ENCODE measurements at regions not wholly inside any gene's neighbourhood (a gene's known extent, or its start where the extent isn't known, plus 50 kb on each side); places are given as distances from the start of the nearest gene placed in this dataset.

- no peak overlapping the region for H2AFZ ChIP-seq (ENCODE audit: control insufficient read depth, low read length)
- peak; percentile 99 for FAIRE-seq
- no peaks in the 10 kb centered on the region for H3K79me2 ChIP-seq (ENCODE audit: control insufficient read depth, insufficient read depth, low read length)
Measured at GRCh38 chr2:150133623-150134022, 353.8 kb downstream of the RND3 start.

GRCh38 chr2:150129921-150130575, 357.4 kb downstream of the RND3 start:
- Histone ChIP-seq H3K9me1 (ENCODE audit: control insufficient read depth, extremely low read depth, insufficient read depth, low read length) (no peaks in the 10 kb centered on the region), H3K9ac (ENCODE audit: control insufficient read depth, extremely low read depth, insufficient read depth, low read length) (no peak overlapping the region), H3K27me3 (ENCODE audit: control insufficient read depth, extremely low read depth, insufficient read depth, low read length) (no peaks in the 10 kb centered on the region), H4K20me1 (ENCODE audit: control insufficient read depth, extremely low read depth, insufficient read depth, low read length) (no peaks in the 10 kb centered on the region), H3K4me2 (ENCODE audit: control insufficient read depth, extremely low read depth, insufficient read depth, low read depth, low read length) (no peak overlapping the region), H3K9me3 (ENCODE audit: control insufficient read depth, low read depth, low read length) (no peaks in the 10 kb centered on the region), H2AFZ (ENCODE audit: control insufficient read depth, low read length) (no peak overlapping the region), H3K27ac (ENCODE audit: control insufficient read depth, insufficient read depth, low read length) (no peak overlapping the region), H3K79me2 (ENCODE audit: control insufficient read depth, insufficient read depth, low read length) (no peaks in the 10 kb centered on the region), H3K36me3 (ENCODE audit: control insufficient read depth in 2 of 2, extremely low read depth in 1 of 2, insufficient read depth in 2 of 2, low read length in 2 of 2) (no peaks in the 10 kb centered on the region), H3K4me1 (ENCODE audit: control insufficient read depth, extremely low read depth, insufficient read depth, low read length) (peaks cover 39% of the 10 kb centered on the region), H3K4me3 (ENCODE audit: control insufficient read depth in 2 of 3, extremely low read depth in 1 of 3, insufficient read depth in 2 of 3, low read depth in 1 of 3, low read length in 3 of 3) (no peak overlapping the region)
- dilution Hi-C loops (cut with MboI; ENCODE audit: extremely low pct_ligation_motif_present, low sequenced_read_pairs) = no loop called here
- TF ChIP-seq EZH2 (IDR thresholded peaks at IDR 0.05; ENCODE audit: low read length) (no peak), CTCF (optimal IDR thresholded peaks at IDR 0.05 in 1 of 3, IDR thresholded peaks at IDR 0.05 in 1 of 3, conservative IDR thresholded peaks at IDR 0.05 in 1 of 3; ENCODE audit: extremely low read depth in 1 of 3, insufficient read depth in 2 of 3, low read length in 3 of 3) (no peak)
- FAIRE-seq (no peak), DNase-seq (ENCODE audit: low read depth, low spot score) (no peak)

More at GRCh38 chr2:150133623-150134022, 353.8 kb downstream of the RND3 start:
- H3K9ac ChIP-seq (ENCODE audit: control insufficient read depth, extremely low read depth, insufficient read depth, low read length) = no peak overlapping the region
- H3K4me1 ChIP-seq (ENCODE audit: control insufficient read depth, extremely low read depth, insufficient read depth, low read length) = peaks cover 42% of the 10 kb centered on the region
- peak overlapping the region; percentile 59 for H3K27ac ChIP-seq (ENCODE audit: control insufficient read depth, insufficient read depth, low read length)
- no peaks in the 10 kb centered on the region for H3K27me3 ChIP-seq (ENCODE audit: control insufficient read depth, extremely low read depth, insufficient read depth, low read length)
- no peaks in the 10 kb centered on the region for H3K9me3 ChIP-seq (ENCODE audit: control insufficient read depth, low read depth, low read length)
- DNase-seq (ENCODE audit: low read depth, low spot score) = peak; percentile 92
- no peak overlapping the region for H3K4me3 ChIP-seq (ENCODE audit: control insufficient read depth in 2 of 3, extremely low read depth in 1 of 3, insufficient read depth in 2 of 3, low read depth in 1 of 3, low read length in 3 of 3)
- TF ChIP-seq EZH2 (IDR thresholded peaks at IDR 0.05; ENCODE audit: low read length) (no peak), CTCF (optimal IDR thresholded peaks at IDR 0.05 in 1 of 3, IDR thresholded peaks at IDR 0.05 in 1 of 3, conservative IDR thresholded peaks at IDR 0.05 in 1 of 3; ENCODE audit: extremely low read depth in 1 of 3, insufficient read depth in 2 of 3, low read length in 3 of 3) (no peak)
- H3K4me2 ChIP-seq (ENCODE audit: control insufficient read depth, extremely low read depth, insufficient read depth, low read depth, low read length) = peak overlapping the region; percentile 20
- H3K36me3 ChIP-seq (ENCODE audit: control insufficient read depth in 2 of 2, extremely low read depth in 1 of 2, insufficient read depth in 2 of 2, low read length in 2 of 2) = no peaks in the 10 kb centered on the region
- dilution Hi-C loops (cut with MboI; ENCODE audit: extremely low pct_ligation_motif_present, low sequenced_read_pairs) = no loop called here
- H3K9me1 ChIP-seq (ENCODE audit: control insufficient read depth, extremely low read depth, insufficient read depth, low read length) = no peaks in the 10 kb centered on the region
- H4K20me1 ChIP-seq (ENCODE audit: control insufficient read depth, extremely low read depth, insufficient read depth, low read length) = no peaks in the 10 kb centered on the region

All from keratinocyte (primary cell).